Activated CD4-positive, alpha-beta T cell treated with anti-CD3 and anti-CD28 coated beads for 1 hour (primary cell): ENCODE measurements at regions not wholly inside any gene's neighbourhood (a gene's known extent, or its start where the extent isn't known, plus 50 kb on each side); places are given as distances from the start of the nearest gene placed in this dataset.
"Not testable (repeated sequence)": the region's sequence is repeated elsewhere in the genome, so short reads cannot be mapped to it uniquely, and the experiment has no call there.

Experiments used
- DNase-seq: peaks from one replicate; pipeline ENCODE4 v3.0.0-alpha.2; 2020

GRCh38 chrX:122091571-122091970, 1044.2 kb downstream of the GLUD2 start:
- DNase-seq: no peak

- no peak for DNase-seq
These were observed 1045.0 kb downstream of the GLUD2 start for GRCh38 chrX:122092360-122092759.

GRCh38 chrX:122092978-122093377, 1045.6 kb downstream of the GLUD2 start:
- no peak for DNase-seq

- DNase-seq: no peak
These were observed 1047.2 kb downstream of the GLUD2 start for GRCh38 chrX:122094611-122095010.

- DNase-seq: no peak
These were observed 1066.0 kb downstream of the GLUD2 start for GRCh38 chrX:122113376-122113775.

GRCh38 chrX:122113896-122114295, 1066.5 kb downstream of the GLUD2 start:
- DNase-seq: no peak

GRCh38 chrX:122115604-122116003, 1068.2 kb downstream of the GLUD2 start:
- no peak for DNase-seq

- DNase-seq: no peak
These were observed 1064.7 kb upstream of the GRIA3 start for GRCh38 chrX:122119361-122119760.

GRCh38 chrX:122122274-122122673, 1061.8 kb upstream of the GRIA3 start:
- no peak for DNase-seq

GRCh38 chrX:122133478-122133877, 1050.6 kb upstream of the GRIA3 start:
- DNase-seq: no peak

- DNase-seq: no peak
These were observed 1049.8 kb upstream of the GRIA3 start for GRCh38 chrX:122134291-122134690.

- DNase-seq: no peak
These were observed 1049.0 kb upstream of the GRIA3 start for GRCh38 chrX:122135070-122135469.

- DNase-seq: not testable (repeated sequence)
These were observed 1043.9 kb upstream of the GRIA3 start for GRCh38 chrX:122140219-122140618.

- no peak for DNase-seq
These were observed 1030.1 kb upstream of the GRIA3 start for GRCh38 chrX:122154019-122154418.

GRCh38 chrX:122168241-122168640, 1015.8 kb upstream of the GRIA3 start:
- DNase-seq: no peak

- no peak for DNase-seq
These were observed 999.3 kb upstream of the GRIA3 start for GRCh38 chrX:122184791-122185190.

GRCh38 chrX:122187069-122187713, 996.9 kb upstream of the GRIA3 start:
- DNase-seq: no peak

- no peak for DNase-seq
These were observed 995.3 kb upstream of the GRIA3 start for GRCh38 chrX:122188751-122189150.

- no peak for DNase-seq
These were observed 987.7 kb upstream of the GRIA3 start for GRCh38 chrX:122196343-122196742.

- DNase-seq: no peak
These were observed 980.7 kb upstream of the GRIA3 start for GRCh38 chrX:122203399-122203798.

GRCh38 chrX:122218666-122219065, 965.4 kb upstream of the GRIA3 start:
- DNase-seq: no peak

GRCh38 chrX:122219226-122219625, 964.9 kb upstream of the GRIA3 start:
- no peak for DNase-seq

GRCh38 chrX:122219735-122220134, 964.3 kb upstream of the GRIA3 start:
- no peak for DNase-seq

- no peak for DNase-seq
These were observed 963.3 kb upstream of the GRIA3 start for GRCh38 chrX:122220644-122221373.

- not testable (repeated sequence) for DNase-seq
These were observed 962.3 kb upstream of the GRIA3 start for GRCh38 chrX:122221810-122222209.
